Parathyroid adenoma (tissue), 2 donors: ENCODE measurements at regions not wholly inside any gene's neighbourhood (a gene's known extent, or its start where the extent isn't known, plus 50 kb on each side); places are given as distances from the start of the nearest gene placed in this dataset.
A peak's percentile ranks its signal among the peaks of the same experiment; 100 is the strongest.

Experiments
- H2AFZ ChIP-seq: fragments of 300-600 bp; sonication (generic); one replicate; pipeline ENCODE4 v1.7.0; 2017; ENCODE audit warnings: antibody characterized with exemption, mild to moderate bottlenecking
- H3K27ac ChIP-seq: fragments of 300-600 bp; sonication (generic); one replicate; pipeline ENCODE4 v1.7.0; 2017
- H3K27me3 ChIP-seq: fragments of 300-600 bp; sonication (generic); one replicate; pipeline ENCODE4 v1.7.0; 2017; ENCODE audit warnings: low read length; ENCODE audit not compliant: control insufficient read depth, insufficient read depth
- H3K36me3 ChIP-seq: fragments of 300-600 bp; sonication (generic); one replicate; pipeline ENCODE4 v1.7.0; 2017; ENCODE audit warnings: low read length; ENCODE audit not compliant: control insufficient read depth, insufficient read depth
- H3K4me1 ChIP-seq: fragments of 300-600 bp; sonication (generic); one replicate; pipeline ENCODE4 v1.7.0; 2017; ENCODE audit warnings: control low read depth
- H3K4me2 ChIP-seq: fragments of 300-600 bp; sonication (generic); one replicate; pipeline ENCODE4 v1.7.0; 2017; ENCODE audit warnings: low read length
- H3K4me3 ChIP-seq: fragments of 300-600 bp; sonication (generic); one replicate; pipeline ENCODE4 v1.7.0; 2017; ENCODE audit warnings: low read depth, low read length
- H3K79me2 ChIP-seq: fragments of 300-600 bp; sonication (generic); one replicate; pipeline ENCODE4 v1.7.0; 2017; ENCODE audit warnings: control low read depth
- H3K9ac ChIP-seq: fragments of 300-600 bp; sonication (generic); one replicate; pipeline ENCODE4 v1.7.0; 2017; ENCODE audit warnings: mild to moderate bottlenecking
- H3K9me3 ChIP-seq: fragments of 300-600 bp; sonication (generic); one replicate; pipeline ENCODE4 v1.7.0; 2017; ENCODE audit warnings: low read length; ENCODE audit not compliant: control insufficient read depth
- CTCF ChIP-seq: fragments of 300-600 bp; sonication (generic); IDR thresholded peaks from one replicate; pipeline ENCODE4 v1.7.0; 2017; ENCODE audit warnings: antibody characterized with exemption, mild to moderate bottlenecking
- donor health status: primary hyperparathyroidism.

GRCh38 chr18:46329736-46330246 is 225.6 kb downstream of the HAUS1 start:
- Histone ChIP-seq H3K4me3 (no peak overlapping the region), H3K9me3 (no peaks in the 10 kb centered on the region), H3K27ac (no peak overlapping the region), H3K4me2 (no peak overlapping the region), H3K4me1 (peaks cover 12% of the 10 kb centered on the region), H2AFZ (no peak overlapping the region), H3K9ac (no peak overlapping the region), H3K36me3 (no peaks in the 10 kb centered on the region), H3K27me3 (no peaks in the 10 kb centered on the region), H3K79me2 (no peaks in the 10 kb centered on the region)
- no peak for TF ChIP-seq CTCF

GRCh38 chr18:46331316-46331715 is 227.1 kb downstream of the HAUS1 start:
- no peak for TF ChIP-seq CTCF

GRCh38 chr18:46332286-46332801 is 228.2 kb downstream of the HAUS1 start:
- H3K9me3 ChIP-seq, result no peaks in the 10 kb centered on the region
- H3K4me1 ChIP-seq, result peaks cover 28% of the 10 kb centered on the region
- no peaks in the 10 kb centered on the region for H3K36me3 ChIP-seq
- no peak overlapping the region for H3K4me3 ChIP-seq
- H2AFZ ChIP-seq, result no peak overlapping the region
- no peak for TF ChIP-seq CTCF
- peaks cover 2% of the 10 kb centered on the region for H3K79me2 ChIP-seq
- no peak overlapping the region for H3K9ac ChIP-seq
- no peaks in the 10 kb centered on the region for H3K27me3 ChIP-seq
- no peak overlapping the region for H3K27ac ChIP-seq
- H3K4me2 ChIP-seq, result no peak overlapping the region

More at GRCh38 chr18:46331316-46331715, 227.1 kb downstream of the HAUS1 start:
- no peak overlapping the region for H3K4me3 ChIP-seq
- H3K4me1 ChIP-seq, result peaks cover 20% of the 10 kb centered on the region
- no peak overlapping the region for H3K9ac ChIP-seq
- H3K36me3 ChIP-seq, result no peaks in the 10 kb centered on the region
- H3K79me2 ChIP-seq, result no peaks in the 10 kb centered on the region
- no peaks in the 10 kb centered on the region for H3K27me3 ChIP-seq
- no peak overlapping the region for H3K4me2 ChIP-seq
- no peaks in the 10 kb centered on the region for H3K9me3 ChIP-seq
- no peak overlapping the region for H2AFZ ChIP-seq
- H3K27ac ChIP-seq, result no peak overlapping the region

- H3K27ac ChIP-seq, result peak overlapping the region; percentile 93
- no peaks in the 10 kb centered on the region for H3K27me3 ChIP-seq
- H3K4me2 ChIP-seq, result peak overlapping the region; percentile 75
- H3K4me3 ChIP-seq, result peak overlapping the region; percentile 54
- no peak overlapping the region for H3K9ac ChIP-seq
- H3K36me3 ChIP-seq, result no peaks in the 10 kb centered on the region
- TF ChIP-seq CTCF, result peak; percentile 3
- peaks cover 6% of the 10 kb centered on the region for H3K79me2 ChIP-seq
- peak overlapping the region; percentile 90 for H2AFZ ChIP-seq
- peaks cover 31% of the 10 kb centered on the region for H3K4me1 ChIP-seq
- H3K9me3 ChIP-seq, result no peaks in the 10 kb centered on the region
Measured at GRCh38 chr18:46332921-46333341, 228.7 kb downstream of the HAUS1 start.
